Activated B cell treated with CpG ODN at 0.5 μM for 24 hours (primary cell): ENCODE measurements at regions not wholly inside any gene's neighbourhood (a gene's known extent, or its start where the extent isn't known, plus 50 kb on each side); places are given as distances from the start of the nearest gene placed in this dataset.

Experiments
- ATAC-seq: fragments of 200-7000 bp; cut with Tn5 transposase; one replicate; pipeline ENCODE4 v1.10.0; 2021; ENCODE audit warnings: low read depth, mild to moderate bottlenecking, moderate library complexity
- CTCF ChIA-PET: fragments of 350-600 bp; sonication (Branson Sonifier 250); formaldehyde crosslinking; loops from one replicate; lab custom pipeline; 2021; ENCODE audit warnings: antibody characterized with exemption; lab: Charles Lee
- POLR2A ChIA-PET: fragments of 350-600 bp; sonication (Branson Sonifier 250); formaldehyde crosslinking; loops from one replicate; lab custom pipeline; 2021; ENCODE audit warnings: antibody characterized with exemption; lab: Charles Lee
- DNase-seq: peaks from one replicate; pipeline ENCODE4 v3.0.0; 2022
- H3K27ac Mint-ChIP-seq: one replicate; pipeline ENCODE4 v1.8.0; 2020; ENCODE audit warnings: mixed read lengths
- H3K27me3 Mint-ChIP-seq: one replicate; pipeline ENCODE4 v1.8.0; 2021; ENCODE audit warnings: mixed read lengths
- H3K36me3 Mint-ChIP-seq: one replicate; pipeline ENCODE4 v1.8.0; 2021; ENCODE audit warnings: low read depth, mixed read lengths
- H3K4me1 Mint-ChIP-seq: one replicate; pipeline ENCODE4 v1.8.0; 2021; ENCODE audit warnings: mixed read lengths
- H3K4me3 Mint-ChIP-seq: one replicate; pipeline ENCODE4 v1.8.0; 2020; ENCODE audit warnings: mild to moderate bottlenecking, mixed read lengths
- H3K9me3 Mint-ChIP-seq: one replicate; pipeline ENCODE4 v1.8.0; 2020; ENCODE audit warnings: mixed read lengths
- CTCF ChIP-seq: fragments of 200-600 bp; IDR thresholded peaks from one replicate; pipeline ENCODE4 v1.8.0; 2022; ENCODE audit warnings: antibody characterized with exemption, mild to moderate bottlenecking
- intact Hi-C: fragments of 100-400 bp; cut with micrococcal nuclease; formaldehyde crosslinking; loops from one replicate; pipeline ENCODE4 v1.15.1; 2024

GRCh38 chr2:225319872-225320271, 79.6 kb upstream of the NYAP2 start:
- Mint-ChIP-seq H3K9me3 (peaks cover 2% of the 10 kb centered on the region), H3K27me3 (peaks cover 2% of the 10 kb centered on the region), H3K4me3 (no peak overlapping the region), H3K4me1 (no peaks in the 10 kb centered on the region), H3K36me3 (no peaks in the 10 kb centered on the region), H3K27ac (no peak overlapping the region)
- no peak for DNase-seq
- TF ChIP-seq CTCF, result no peak
- ChIA-PET POLR2A (no interaction called here), CTCF (no interaction called here)
- intact Hi-C loops, result no loop called here
- ATAC-seq, result no peak

- intact Hi-C loops, result no loop called here
- no peak overlapping the region for H3K27ac Mint-ChIP-seq
- H3K27me3 Mint-ChIP-seq, result peaks cover 2% of the 10 kb centered on the region
- CTCF ChIA-PET, result no interaction called here
- DNase-seq (no peak), ATAC-seq (no peak)
- POLR2A ChIA-PET, result no interaction called here
- TF ChIP-seq CTCF, result no peak
- no peaks in the 10 kb centered on the region for H3K4me1 Mint-ChIP-seq
- H3K4me3 Mint-ChIP-seq, result no peak overlapping the region
- H3K9me3 Mint-ChIP-seq, result peaks cover 2% of the 10 kb centered on the region
- H3K36me3 Mint-ChIP-seq, result no peaks in the 10 kb centered on the region
These were observed 81.1 kb upstream of the NYAP2 start for GRCh38 chr2:225318440-225318839.

GRCh38 chr2:225317186-225317585, 82.3 kb upstream of the NYAP2 start:
- intact Hi-C loops, result no loop called here
- ATAC-seq, result no peak

GRCh38 chr2:225310745-225311144, 88.8 kb upstream of the NYAP2 start:
- CTCF ChIA-PET, result no interaction called here
- Mint-ChIP-seq H3K4me3 (no peak overlapping the region), H3K27ac (no peak overlapping the region)

More at GRCh38 chr2:225317186-225317585, 82.3 kb upstream of the NYAP2 start:
- Mint-ChIP-seq H3K4me1 (no peaks in the 10 kb centered on the region), H3K27ac (no peak overlapping the region), H3K36me3 (no peaks in the 10 kb centered on the region), H3K27me3 (no peaks in the 10 kb centered on the region), H3K4me3 (no peak overlapping the region), H3K9me3 (peaks cover 2% of the 10 kb centered on the region)
- ChIA-PET POLR2A (no interaction called here), CTCF (no interaction called here)
- TF ChIP-seq CTCF, result no peak
- DNase-seq, result no peak

GRCh38 chr2:225309516-225309915, 90.0 kb upstream of the NYAP2 start:
- H3K9me3 Mint-ChIP-seq, result no peaks in the 10 kb centered on the region
- DNase-seq, result no peak
- ChIA-PET CTCF (no interaction called here), POLR2A (interaction anchor here (0.6 kb wide), 1 partner anchor 1714 kb away, joined by 5 read pairs; no protein-coding TSS in a partner anchor)
- no peaks in the 10 kb centered on the region for H3K4me1 Mint-ChIP-seq
- no peak for TF ChIP-seq CTCF
- no peak overlapping the region for H3K27ac Mint-ChIP-seq
- intact Hi-C loops, result no loop called here
- peaks cover 3% of the 10 kb centered on the region for H3K27me3 Mint-ChIP-seq
- no peak for ATAC-seq
- no peaks in the 10 kb centered on the region for H3K36me3 Mint-ChIP-seq
- no peak overlapping the region for H3K4me3 Mint-ChIP-seq

More at GRCh38 chr2:225310745-225311144, 88.8 kb upstream of the NYAP2 start:
- Mint-ChIP-seq H3K4me1 (no peaks in the 10 kb centered on the region), H3K9me3 (no peaks in the 10 kb centered on the region), H3K27me3 (peaks cover 3% of the 10 kb centered on the region), H3K36me3 (no peaks in the 10 kb centered on the region)
- no peak for TF ChIP-seq CTCF
- intact Hi-C loops, result no loop called here
- no peak for ATAC-seq
- DNase-seq, result no peak
- POLR2A ChIA-PET, result no interaction called here
